GM18508 (cell line): ENCODE measurements at regions not wholly inside any gene's neighbourhood (a gene's known extent, or its start where the extent isn't known, plus 50 kb on each side); places are given as distances from the start of the nearest gene placed in this dataset.

Experiments used
- ATAC-seq: cut with Tn5 transposase; IDR thresholded peaks from one replicate; pipeline ENCODE4 v1.9.1; 2021; ENCODE audit warnings: moderate number of reproducible peaks; ENCODE audit not compliant: insufficient read depth, unreplicated experiment

- ATAC-seq = no peak
Observed at GRCh38 chr12:115482943-115483342, 794.5 kb downstream of the MED13L start.

GRCh38 chr12:115481141-115481540 is 796.4 kb downstream of the MED13L start:
- ATAC-seq = no peak

GRCh38 chr12:115478505-115478904 is 794.5 kb upstream of the TBX3 start:
- ATAC-seq = no peak

GRCh38 chr12:115474539-115475353 is 790.8 kb upstream of the TBX3 start:
- no peak for ATAC-seq

GRCh38 chr12:115473257-115473956 is 789.4 kb upstream of the TBX3 start:
- ATAC-seq = no peak

GRCh38 chr12:115472852-115473251 is 788.9 kb upstream of the TBX3 start:
- ATAC-seq = no peak

- no peak for ATAC-seq
Observed at GRCh38 chr12:115470977-115471376, 787.0 kb upstream of the TBX3 start.

- no peak for ATAC-seq
Observed at GRCh38 chr12:115470526-115470925, 786.6 kb upstream of the TBX3 start.

- ATAC-seq = no peak
Observed at GRCh38 chr12:115468087-115468510, 784.1 kb upstream of the TBX3 start.

- ATAC-seq = no peak
Observed at GRCh38 chr12:115467531-115467930, 783.6 kb upstream of the TBX3 start.

GRCh38 chr12:115466076-115466475 is 782.1 kb upstream of the TBX3 start:
- ATAC-seq = no peak

- no peak for ATAC-seq
Observed at GRCh38 chr12:115464661-115465060, 780.7 kb upstream of the TBX3 start.

GRCh38 chr12:115464111-115464581 is 780.2 kb upstream of the TBX3 start:
- ATAC-seq = no peak

GRCh38 chr12:115461401-115461800 is 777.4 kb upstream of the TBX3 start:
- ATAC-seq = no peak

- ATAC-seq = no peak
Observed at GRCh38 chr12:115457798-115458197, 773.8 kb upstream of the TBX3 start.

- no peak for ATAC-seq
Observed at GRCh38 chr12:115456946-115457689, 773.1 kb upstream of the TBX3 start.

GRCh38 chr12:115455268-115455681 is 771.3 kb upstream of the TBX3 start:
- ATAC-seq = no peak

GRCh38 chr12:115452751-115453281 is 768.8 kb upstream of the TBX3 start:
- ATAC-seq = no peak

GRCh38 chr12:115451780-115452736 is 768.1 kb upstream of the TBX3 start:
- no peak for ATAC-seq
